ENCODE measurements at regions not wholly inside any gene's neighbourhood (a gene's known extent, or its start where the extent isn't known, plus 50 kb on each side); places are given as distances from the start of the nearest gene placed in this dataset.

- H3K27ac Mint-ChIP-seq (ENCODE audit: unreplicated experiment), result no peak overlapping the region
- H3K4me3 Mint-ChIP-seq (ENCODE audit: unreplicated experiment), result no peak overlapping the region
- no peaks in the 10 kb centered on the region for H3K9me3 Mint-ChIP-seq (ENCODE audit: unreplicated experiment)
- no peaks in the 10 kb centered on the region for H3K36me3 Mint-ChIP-seq (ENCODE audit: unreplicated experiment)
- H3K4me1 Mint-ChIP-seq (ENCODE audit: unreplicated experiment), result peaks cover 4% of the 10 kb centered on the region
- peak; percentile 32 for DNase-seq (ENCODE audit: extremely low spot score, unreplicated experiment)
- no peaks in the 10 kb centered on the region for H3K27me3 Mint-ChIP-seq (ENCODE audit: unreplicated experiment)
- TF ChIP-seq CTCF (IDR thresholded peaks at IDR 0.05), result no peak
These were observed 162.6 kb downstream of the ZNF674 start for GRCh38 chrX:46382595-46382994.

- H3K4me3 Mint-ChIP-seq (ENCODE audit: unreplicated experiment), result no peak overlapping the region
- peaks cover 4% of the 10 kb centered on the region for H3K4me1 Mint-ChIP-seq (ENCODE audit: unreplicated experiment)
- H3K9me3 Mint-ChIP-seq (ENCODE audit: unreplicated experiment), result no peaks in the 10 kb centered on the region
- H3K36me3 Mint-ChIP-seq (ENCODE audit: unreplicated experiment), result no peaks in the 10 kb centered on the region
- DNase-seq (ENCODE audit: extremely low spot score, unreplicated experiment), result no peak
- no peaks in the 10 kb centered on the region for H3K27me3 Mint-ChIP-seq (ENCODE audit: unreplicated experiment)
- TF ChIP-seq CTCF (IDR thresholded peaks at IDR 0.05), result peak; percentile 42
- no peak overlapping the region for H3K27ac Mint-ChIP-seq (ENCODE audit: unreplicated experiment)
These were observed 163.6 kb downstream of the ZNF674 start for GRCh38 chrX:46381630-46382029.

GRCh38 chrX:46380148-46380752 is 165.0 kb downstream of the ZNF674 start:
- TF ChIP-seq CTCF (IDR thresholded peaks at IDR 0.05), result no peak
- no peak overlapping the region for H3K4me3 Mint-ChIP-seq (ENCODE audit: unreplicated experiment)
- no peak for DNase-seq (ENCODE audit: extremely low spot score, unreplicated experiment)
- peaks cover 13% of the 10 kb centered on the region for H3K4me1 Mint-ChIP-seq (ENCODE audit: unreplicated experiment)
- no peaks in the 10 kb centered on the region for H3K27me3 Mint-ChIP-seq (ENCODE audit: unreplicated experiment)
- no peaks in the 10 kb centered on the region for H3K36me3 Mint-ChIP-seq (ENCODE audit: unreplicated experiment)
- no peaks in the 10 kb centered on the region for H3K9me3 Mint-ChIP-seq (ENCODE audit: unreplicated experiment)
- H3K27ac Mint-ChIP-seq (ENCODE audit: unreplicated experiment), result no peak overlapping the region

- no peak overlapping the region for H3K4me3 Mint-ChIP-seq (ENCODE audit: unreplicated experiment)
- peaks cover 13% of the 10 kb centered on the region for H3K4me1 Mint-ChIP-seq (ENCODE audit: unreplicated experiment)
- no peak overlapping the region for H3K27ac Mint-ChIP-seq (ENCODE audit: unreplicated experiment)
These were observed 168.9 kb downstream of the ZNF674 start for GRCh38 chrX:46376246-46376885.

More at GRCh38 chrX:46376246-46376885, 168.9 kb downstream of the ZNF674 start:
- DNase-seq (ENCODE audit: extremely low spot score, unreplicated experiment), result no peak
- Mint-ChIP-seq H3K36me3 (ENCODE audit: unreplicated experiment) (no peaks in the 10 kb centered on the region), H3K27me3 (ENCODE audit: unreplicated experiment) (no peaks in the 10 kb centered on the region), H3K9me3 (ENCODE audit: unreplicated experiment) (peaks cover 5% of the 10 kb centered on the region)
- peak; percentile 65 for TF ChIP-seq CTCF (IDR thresholded peaks at IDR 0.05)
